H1 (cell line): ENCODE measurements at regions not wholly inside any gene's neighbourhood (a gene's known extent, or its start where the extent isn't known, plus 50 kb on each side); places are given as distances from the start of the nearest gene placed in this dataset.

Source experiments
- CBX5 ChIP-seq: fragments of 300-800, 300-1000 bp; sonication (generic); IDR thresholded peaks from 2 replicates; pipeline ENCODE4 v1.7.1; 2016; ENCODE audit warnings: antibody characterized with exemption, low read length, low read depth
- CHD1 ChIP-seq: IDR thresholded peaks from 2 replicates; pipeline ENCODE4 v1.6.1; 2012; ENCODE audit warnings: low read depth, low read length, improper control_type of control experiment
- CHD2 ChIP-seq: IDR thresholded peaks from 2 replicates; pipeline ENCODE4 v1.6.1; 2012; ENCODE audit warnings: low read length, improper control_type of control experiment
- CREB1 ChIP-seq: IDR thresholded peaks from 2 replicates; pipeline ENCODE4 v1.6.1; 2012; ENCODE audit warnings: inconsistent platforms
- GTF2F1 ChIP-seq: IDR thresholded peaks from 2 replicates; pipeline ENCODE4 v1.6.1; 2012; ENCODE audit warnings: low read depth, low read length, improper control_type of control experiment, borderline replicate concordance
- JUND ChIP-seq: IDR thresholded peaks from 2 replicates; pipeline ENCODE4 v1.6.1; 2011; ENCODE audit warnings: mild to moderate bottlenecking, improper control_type of control experiment, low read length
- SIN3A ChIP-seq, 2 experiments: IDR thresholded peaks in 1 of 2; conservative IDR thresholded peaks in 1 of 2; 2 replicates each; pipeline ENCODE4 v1.6.1; 2011 to 2012; ENCODE audit warnings: low read length in 2 of 2, improper control_type of control experiment in 1 of 2, low read depth in 1 of 2, mild to moderate bottlenecking in 1 of 2
- ZNF274 ChIP-seq: IDR thresholded peaks from 2 replicates; pipeline ENCODE4 v1.7.0; 2012; ENCODE audit warnings: low read length, borderline replicate concordance; ENCODE audit errors: extremely low read depth
- TF ChIP-seq, protein P1 (sequence below): fragments of 300-600 bp; sonication (generic); IDR thresholded peaks from 2 replicates; pipeline ENCODE4 v1.7.1; 2012; ENCODE audit warnings: low read length, moderate library complexity, mild to moderate bottlenecking, inconsistent platforms; ENCODE audit not compliant: insufficient replicate concordance
- TF ChIP-seq, protein P2 (sequence below): IDR thresholded peaks from 2 replicates; pipeline ENCODE4 v1.6.1; 2011; ENCODE audit warnings: low read depth, mild to moderate bottlenecking, low read length; ENCODE audit not compliant: insufficient read depth
- TF ChIP-seq, protein P3 (sequence below): IDR thresholded peaks from 2 replicates; pipeline ENCODE4 v1.6.1; 2011; ENCODE audit warnings: low read length, improper control_type of control experiment

DNA sequence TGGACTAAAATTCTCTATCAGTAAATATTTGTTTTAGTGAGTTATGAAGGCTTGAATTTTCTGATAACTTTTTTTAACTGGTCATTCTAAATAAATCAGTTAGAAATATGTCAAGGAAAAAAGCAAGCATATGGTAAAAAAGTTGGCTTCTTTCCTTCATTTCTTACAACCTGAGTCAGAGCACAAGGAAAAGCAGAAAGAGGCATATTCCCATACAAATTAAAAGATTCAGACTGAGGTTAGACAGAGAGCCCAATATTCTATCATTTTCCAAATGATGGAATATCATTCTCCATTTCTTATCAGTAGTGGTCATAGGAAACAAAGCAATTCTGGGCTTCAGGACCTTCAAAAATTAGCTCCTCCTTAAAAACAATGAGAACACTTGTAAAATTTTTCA lies 732.1 kb downstream of the MAT2B start (continued):
- TF ChIP-seq, protein P1, sequence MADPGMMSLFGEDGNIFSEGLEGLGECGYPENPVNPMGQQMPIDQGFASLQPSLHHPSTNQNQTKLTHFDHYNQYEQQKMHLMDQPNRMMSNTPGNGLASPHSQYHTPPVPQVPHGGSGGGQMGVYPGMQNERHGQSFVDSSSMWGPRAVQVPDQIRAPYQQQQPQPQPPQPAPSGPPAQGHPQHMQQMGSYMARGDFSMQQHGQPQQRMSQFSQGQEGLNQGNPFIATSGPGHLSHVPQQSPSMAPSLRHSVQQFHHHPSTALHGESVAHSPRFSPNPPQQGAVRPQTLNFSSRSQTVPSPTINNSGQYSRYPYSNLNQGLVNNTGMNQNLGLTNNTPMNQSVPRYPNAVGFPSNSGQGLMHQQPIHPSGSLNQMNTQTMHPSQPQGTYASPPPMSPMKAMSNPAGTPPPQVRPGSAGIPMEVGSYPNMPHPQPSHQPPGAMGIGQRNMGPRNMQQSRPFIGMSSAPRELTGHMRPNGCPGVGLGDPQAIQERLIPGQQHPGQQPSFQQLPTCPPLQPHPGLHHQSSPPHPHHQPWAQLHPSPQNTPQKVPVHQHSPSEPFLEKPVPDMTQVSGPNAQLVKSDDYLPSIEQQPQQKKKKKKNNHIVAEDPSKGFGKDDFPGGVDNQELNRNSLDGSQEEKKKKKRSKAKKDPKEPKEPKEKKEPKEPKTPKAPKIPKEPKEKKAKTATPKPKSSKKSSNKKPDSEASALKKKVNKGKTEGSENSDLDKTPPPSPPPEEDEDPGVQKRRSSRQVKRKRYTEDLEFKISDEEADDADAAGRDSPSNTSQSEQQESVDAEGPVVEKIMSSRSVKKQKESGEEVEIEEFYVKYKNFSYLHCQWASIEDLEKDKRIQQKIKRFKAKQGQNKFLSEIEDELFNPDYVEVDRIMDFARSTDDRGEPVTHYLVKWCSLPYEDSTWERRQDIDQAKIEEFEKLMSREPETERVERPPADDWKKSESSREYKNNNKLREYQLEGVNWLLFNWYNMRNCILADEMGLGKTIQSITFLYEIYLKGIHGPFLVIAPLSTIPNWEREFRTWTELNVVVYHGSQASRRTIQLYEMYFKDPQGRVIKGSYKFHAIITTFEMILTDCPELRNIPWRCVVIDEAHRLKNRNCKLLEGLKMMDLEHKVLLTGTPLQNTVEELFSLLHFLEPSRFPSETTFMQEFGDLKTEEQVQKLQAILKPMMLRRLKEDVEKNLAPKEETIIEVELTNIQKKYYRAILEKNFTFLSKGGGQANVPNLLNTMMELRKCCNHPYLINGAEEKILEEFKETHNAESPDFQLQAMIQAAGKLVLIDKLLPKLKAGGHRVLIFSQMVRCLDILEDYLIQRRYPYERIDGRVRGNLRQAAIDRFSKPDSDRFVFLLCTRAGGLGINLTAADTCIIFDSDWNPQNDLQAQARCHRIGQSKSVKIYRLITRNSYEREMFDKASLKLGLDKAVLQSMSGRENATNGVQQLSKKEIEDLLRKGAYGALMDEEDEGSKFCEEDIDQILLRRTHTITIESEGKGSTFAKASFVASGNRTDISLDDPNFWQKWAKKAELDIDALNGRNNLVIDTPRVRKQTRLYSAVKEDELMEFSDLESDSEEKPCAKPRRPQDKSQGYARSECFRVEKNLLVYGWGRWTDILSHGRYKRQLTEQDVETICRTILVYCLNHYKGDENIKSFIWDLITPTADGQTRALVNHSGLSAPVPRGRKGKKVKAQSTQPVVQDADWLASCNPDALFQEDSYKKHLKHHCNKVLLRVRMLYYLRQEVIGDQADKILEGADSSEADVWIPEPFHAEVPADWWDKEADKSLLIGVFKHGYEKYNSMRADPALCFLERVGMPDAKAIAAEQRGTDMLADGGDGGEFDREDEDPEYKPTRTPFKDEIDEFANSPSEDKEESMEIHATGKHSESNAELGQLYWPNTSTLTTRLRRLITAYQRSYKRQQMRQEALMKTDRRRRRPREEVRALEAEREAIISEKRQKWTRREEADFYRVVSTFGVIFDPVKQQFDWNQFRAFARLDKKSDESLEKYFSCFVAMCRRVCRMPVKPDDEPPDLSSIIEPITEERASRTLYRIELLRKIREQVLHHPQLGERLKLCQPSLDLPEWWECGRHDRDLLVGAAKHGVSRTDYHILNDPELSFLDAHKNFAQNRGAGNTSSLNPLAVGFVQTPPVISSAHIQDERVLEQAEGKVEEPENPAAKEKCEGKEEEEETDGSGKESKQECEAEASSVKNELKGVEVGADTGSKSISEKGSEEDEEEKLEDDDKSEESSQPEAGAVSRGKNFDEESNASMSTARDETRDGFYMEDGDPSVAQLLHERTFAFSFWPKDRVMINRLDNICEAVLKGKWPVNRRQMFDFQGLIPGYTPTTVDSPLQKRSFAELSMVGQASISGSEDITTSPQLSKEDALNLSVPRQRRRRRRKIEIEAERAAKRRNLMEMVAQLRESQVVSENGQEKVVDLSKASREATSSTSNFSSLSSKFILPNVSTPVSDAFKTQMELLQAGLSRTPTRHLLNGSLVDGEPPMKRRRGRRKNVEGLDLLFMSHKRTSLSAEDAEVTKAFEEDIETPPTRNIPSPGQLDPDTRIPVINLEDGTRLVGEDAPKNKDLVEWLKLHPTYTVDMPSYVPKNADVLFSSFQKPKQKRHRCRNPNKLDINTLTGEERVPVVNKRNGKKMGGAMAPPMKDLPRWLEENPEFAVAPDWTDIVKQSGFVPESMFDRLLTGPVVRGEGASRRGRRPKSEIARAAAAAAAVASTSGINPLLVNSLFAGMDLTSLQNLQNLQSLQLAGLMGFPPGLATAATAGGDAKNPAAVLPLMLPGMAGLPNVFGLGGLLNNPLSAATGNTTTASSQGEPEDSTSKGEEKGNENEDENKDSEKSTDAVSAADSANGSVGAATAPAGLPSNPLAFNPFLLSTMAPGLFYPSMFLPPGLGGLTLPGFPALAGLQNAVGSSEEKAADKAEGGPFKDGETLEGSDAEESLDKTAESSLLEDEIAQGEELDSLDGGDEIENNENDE = no peak
- no peak for TF ChIP-seq GTF2F1
- TF ChIP-seq CBX5 = no peak
- TF ChIP-seq JUND = no peak
- TF ChIP-seq, protein P2, sequence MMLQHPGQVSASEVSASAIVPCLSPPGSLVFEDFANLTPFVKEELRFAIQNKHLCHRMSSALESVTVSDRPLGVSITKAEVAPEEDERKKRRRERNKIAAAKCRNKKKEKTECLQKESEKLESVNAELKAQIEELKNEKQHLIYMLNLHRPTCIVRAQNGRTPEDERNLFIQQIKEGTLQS = no peak
- no peak for TF ChIP-seq ZNF274
- no peak for TF ChIP-seq SIN3A (conservative IDR thresholded peaks at IDR 0.05 in 1 of 2, IDR thresholded peaks at IDR 0.05 in 1 of 2; ENCODE audit: low read depth in 1 of 2, low read length in 2 of 2)
- no peak for TF ChIP-seq CREB1
- no peak for TF ChIP-seq CHD1
- TF ChIP-seq, protein P3, sequence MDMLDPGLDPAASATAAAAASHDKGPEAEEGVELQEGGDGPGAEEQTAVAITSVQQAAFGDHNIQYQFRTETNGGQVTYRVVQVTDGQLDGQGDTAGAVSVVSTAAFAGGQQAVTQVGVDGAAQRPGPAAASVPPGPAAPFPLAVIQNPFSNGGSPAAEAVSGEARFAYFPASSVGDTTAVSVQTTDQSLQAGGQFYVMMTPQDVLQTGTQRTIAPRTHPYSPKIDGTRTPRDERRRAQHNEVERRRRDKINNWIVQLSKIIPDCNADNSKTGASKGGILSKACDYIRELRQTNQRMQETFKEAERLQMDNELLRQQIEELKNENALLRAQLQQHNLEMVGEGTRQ = no peak
- no peak for TF ChIP-seq CHD2
